ENCODE measurements at regions not wholly inside any gene's neighbourhood (a gene's known extent, or its start where the extent isn't known, plus 50 kb on each side); places are given as distances from the start of the nearest gene placed in this dataset.
"Not testable (repeated sequence)": the region's sequence is repeated elsewhere in the genome, so short reads cannot be mapped to it uniquely, and the experiment has no call there.

DNA sequence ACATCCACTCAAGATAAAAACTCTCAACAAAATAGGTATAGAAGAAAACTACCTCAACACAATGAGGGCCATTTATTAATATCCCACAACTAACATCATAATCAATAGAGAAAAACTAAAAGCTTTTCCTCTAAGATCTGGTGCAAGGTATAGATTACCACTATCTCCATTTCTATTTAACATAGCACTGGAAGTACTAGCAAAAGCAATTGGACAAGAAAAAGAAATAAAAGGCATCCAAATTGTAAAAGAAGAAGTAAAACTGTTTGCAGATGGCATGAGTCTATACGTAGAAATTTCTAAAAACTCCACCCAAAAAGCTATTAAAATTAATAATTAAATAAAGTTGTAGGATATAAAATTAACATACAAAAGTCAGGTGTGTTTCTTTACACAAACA lies 230.8 kb upstream of the PRSS16 start:
- no peak for TF ChIP-seq EP300 (IDR thresholded peaks at IDR 0.05)
- TF ChIP-seq, protein P1, sequence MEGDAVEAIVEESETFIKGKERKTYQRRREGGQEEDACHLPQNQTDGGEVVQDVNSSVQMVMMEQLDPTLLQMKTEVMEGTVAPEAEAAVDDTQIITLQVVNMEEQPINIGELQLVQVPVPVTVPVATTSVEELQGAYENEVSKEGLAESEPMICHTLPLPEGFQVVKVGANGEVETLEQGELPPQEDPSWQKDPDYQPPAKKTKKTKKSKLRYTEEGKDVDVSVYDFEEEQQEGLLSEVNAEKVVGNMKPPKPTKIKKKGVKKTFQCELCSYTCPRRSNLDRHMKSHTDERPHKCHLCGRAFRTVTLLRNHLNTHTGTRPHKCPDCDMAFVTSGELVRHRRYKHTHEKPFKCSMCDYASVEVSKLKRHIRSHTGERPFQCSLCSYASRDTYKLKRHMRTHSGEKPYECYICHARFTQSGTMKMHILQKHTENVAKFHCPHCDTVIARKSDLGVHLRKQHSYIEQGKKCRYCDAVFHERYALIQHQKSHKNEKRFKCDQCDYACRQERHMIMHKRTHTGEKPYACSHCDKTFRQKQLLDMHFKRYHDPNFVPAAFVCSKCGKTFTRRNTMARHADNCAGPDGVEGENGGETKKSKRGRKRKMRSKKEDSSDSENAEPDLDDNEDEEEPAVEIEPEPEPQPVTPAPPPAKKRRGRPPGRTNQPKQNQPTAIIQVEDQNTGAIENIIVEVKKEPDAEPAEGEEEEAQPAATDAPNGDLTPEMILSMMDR (IDR thresholded peaks at IDR 0.05) = no peak
- TF ChIP-seq POLR2AphosphoS5 (IDR thresholded peaks at IDR 0.05) = no peak
- no peak for TF ChIP-seq POLR2A (IDR thresholded peaks at IDR 0.05; ENCODE audit: low read depth)
- Histone ChIP-seq H3K4me1 (peaks cover 0 to 12% (median 8%) of the 10 kb centered on the region in 4 donors), H3K27me3 (no peaks in the 10 kb centered on the region), H3K27ac (replicated peaks in 1 of 4) (no peak overlapping the region), H3K9me3 (peaks cover 0 to 16% (median 10%) of the 10 kb centered on the region in 4 donors), H3K4me3 (no peak overlapping the region), H3K36me3 (no peaks in the 10 kb centered on the region)
- 3% methylated on average over 1 of the region's 1 CpG for WGBS
- no peak for DNase-seq (ENCODE audit: extremely low spot score)
- intact Hi-C loops (cut with DNase I) = no loop called here

DNA sequence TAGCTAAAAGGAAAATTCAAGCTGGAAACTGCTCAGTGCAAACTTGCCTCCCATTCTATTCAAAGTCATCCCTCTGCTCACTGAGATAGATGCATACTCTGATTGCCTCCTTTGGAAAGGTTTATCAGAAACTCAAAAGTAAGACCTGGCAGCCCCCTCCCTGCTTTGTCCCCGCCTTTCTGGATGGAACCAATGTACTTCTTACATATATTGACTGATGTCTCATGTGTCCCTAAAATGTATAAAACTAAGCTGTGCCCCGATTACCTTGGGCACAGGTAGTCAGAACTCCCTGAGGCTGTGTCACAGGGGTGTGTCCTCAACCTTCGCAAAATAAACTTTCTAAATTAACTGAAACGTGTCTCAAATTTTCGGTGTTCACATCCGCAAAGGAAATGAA lies 229.1 kb upstream of the PRSS16 start:
- WGBS = 89% methylated on average over 6 of the region's 6 CpGs
- H3K27me3 ChIP-seq; H3K27ac ChIP-seq (replicated peaks in 1 of 4); intact Hi-C loops (cut with DNase I); H3K36me3 ChIP-seq; DNase-seq (ENCODE audit: extremely low spot score); H3K4me3 ChIP-seq: not testable (repeated sequence)
- peaks cover 0 to 15% (median 8%) of the 10 kb centered on the region in 4 donors for H3K9me3 ChIP-seq
- H3K4me1 ChIP-seq = peaks cover 0 to 12% (median 8%) of the 10 kb centered on the region in 4 donors

DNA sequence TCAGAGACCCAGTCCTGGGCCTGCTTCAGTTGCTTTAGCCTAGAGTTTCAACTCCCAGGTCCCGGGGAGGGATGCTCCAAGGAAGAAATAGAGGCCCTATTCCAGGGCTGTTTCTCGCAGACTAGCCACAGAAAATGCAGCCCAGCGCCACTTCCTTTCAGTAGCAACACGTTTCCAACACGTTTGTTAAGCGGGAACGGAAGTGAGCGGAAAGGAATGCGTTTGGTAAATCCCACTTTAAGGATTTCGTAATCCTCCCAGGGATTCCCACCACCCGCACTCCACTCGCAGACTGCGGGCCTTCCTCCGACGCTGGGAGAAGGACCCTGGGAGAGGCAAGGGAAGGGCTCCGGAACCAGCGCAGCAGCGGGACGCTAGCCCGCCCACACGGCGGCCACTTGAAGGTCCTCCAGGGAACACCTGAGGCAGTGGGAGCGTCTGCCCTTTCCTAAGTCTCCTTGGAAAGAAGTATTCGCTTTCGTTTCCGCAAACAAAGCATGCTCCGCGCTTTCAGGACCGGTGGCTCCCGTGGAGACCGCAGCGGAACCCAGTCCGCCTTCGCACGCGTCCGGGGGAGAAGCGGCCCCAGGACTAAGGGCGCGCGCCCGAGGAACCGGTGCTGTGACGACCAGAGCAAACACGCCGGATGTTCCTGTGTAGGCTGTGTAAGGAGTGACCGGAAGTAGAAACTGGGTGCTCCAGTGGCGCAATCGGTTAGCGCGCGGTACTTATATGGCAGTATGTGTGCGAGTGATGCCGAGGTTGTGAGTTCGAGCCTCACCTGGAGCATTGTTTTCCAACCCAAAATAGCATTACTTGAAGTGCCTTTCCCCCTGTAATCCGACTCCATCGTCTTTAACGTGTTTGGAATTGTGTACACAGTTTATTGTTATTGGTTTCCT lies 227.6 kb upstream of the PRSS16 start:
- peak; percentile 95 for DNase-seq (ENCODE audit: extremely low spot score)
- Histone ChIP-seq H3K4me1 (peaks cover 0 to 12% (median 8%) of the 10 kb centered on the region in 4 donors), H3K9me3 (peaks cover 0 to 15% (median 8%) of the 10 kb centered on the region in 4 donors), H3K27ac (replicated peaks in 1 of 4) (peak overlapping the region; percentile 92 to 96 (median 95)), H3K4me3 (peak overlapping the region; percentile 74 to 89 (median 74)), H3K36me3 (no peaks in the 10 kb centered on the region), H3K27me3 (no peaks in the 10 kb centered on the region)
- 11% methylated on average over 29 of the region's 58 CpGs for WGBS
- intact Hi-C loops (cut with DNase I) = no loop called here
- TF ChIP-seq EP300 (IDR thresholded peaks at IDR 0.05) = no peak
- TF ChIP-seq, protein P1 (IDR thresholded peaks at IDR 0.05) = no peak
- peak; percentile 45 for TF ChIP-seq POLR2A (IDR thresholded peaks at IDR 0.05; ENCODE audit: low read depth)
- peak; percentile 87 to 96 for TF ChIP-seq POLR2AphosphoS5 (IDR thresholded peaks at IDR 0.05)

GRCh38 chr6:27020553-27020880 lies 227.0 kb upstream of the PRSS16 start:
- H3K27me3 ChIP-seq = no peaks in the 10 kb centered on the region
- H3K27ac ChIP-seq (replicated peaks in 1 of 4) = peak overlapping the region; percentile 92 to 96 (median 95)
- intact Hi-C loops (cut with DNase I) = no loop called here
- DNase-seq (ENCODE audit: extremely low spot score) = no peak
- peaks cover 0 to 12% (median 8%) of the 10 kb centered on the region in 4 donors for H3K4me1 ChIP-seq
- H3K36me3 ChIP-seq = no peaks in the 10 kb centered on the region
- TF ChIP-seq EP300 (IDR thresholded peaks at IDR 0.05) (no peak), POLR2A (IDR thresholded peaks at IDR 0.05; ENCODE audit: low read depth) (no peak), POLR2AphosphoS5 (IDR thresholded peaks at IDR 0.05) (no peak)
- TF ChIP-seq, protein P1 (IDR thresholded peaks at IDR 0.05) = no peak
- H3K9me3 ChIP-seq = peaks cover 0 to 15% (median 8%) of the 10 kb centered on the region in 4 donors
- H3K4me3 ChIP-seq = peak overlapping the region; percentile 74 to 89 (median 74)
- WGBS = 67% methylated on average over 9 of the region's 9 CpGs

DNA sequence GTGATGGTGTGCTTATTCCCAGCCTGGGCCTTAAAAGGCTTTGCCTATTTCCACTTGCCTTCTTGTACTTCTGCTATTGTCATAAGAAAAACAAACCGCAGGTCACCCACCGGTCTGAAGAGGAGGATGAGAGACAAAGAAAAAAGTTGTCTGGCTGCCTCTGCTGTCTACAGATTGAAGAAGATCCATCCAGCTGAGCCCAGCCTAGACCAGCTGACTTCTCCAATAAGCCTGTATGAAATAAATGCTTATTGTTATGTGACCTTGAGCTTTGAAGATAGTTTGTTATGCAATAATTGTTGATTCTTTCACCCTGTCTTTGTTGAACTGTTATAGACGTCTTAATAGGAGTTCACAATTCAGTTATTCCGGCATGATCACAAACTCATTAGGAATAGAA lies 223.8 kb upstream of the PRSS16 start:
- H3K27me3 ChIP-seq = no peaks in the 10 kb centered on the region
- H3K9me3 ChIP-seq = no peaks in the 10 kb centered on the region
- no peak for DNase-seq (ENCODE audit: extremely low spot score)
- TF ChIP-seq, protein P1 (IDR thresholded peaks at IDR 0.05) = no peak
- TF ChIP-seq EP300 (IDR thresholded peaks at IDR 0.05) = no peak
- no peak for TF ChIP-seq POLR2AphosphoS5 (IDR thresholded peaks at IDR 0.05)
- no peak for TF ChIP-seq POLR2A (IDR thresholded peaks at IDR 0.05; ENCODE audit: low read depth)
- H3K27ac ChIP-seq (replicated peaks in 1 of 4) = no peak overlapping the region
- no peak overlapping the region for H3K4me3 ChIP-seq
- H3K4me1 ChIP-seq = peaks cover 0 to 10% (median 7%) of the 10 kb centered on the region in 4 donors
- no peaks in the 10 kb centered on the region for H3K36me3 ChIP-seq
- intact Hi-C loops (cut with DNase I) = no loop called here
- 95% methylated on average over 4 of the region's 4 CpGs for WGBS
